Smooth muscle cell (in vitro differentiated cells): ENCODE measurements at regions not wholly inside any gene's neighbourhood (a gene's known extent, or its start where the extent isn't known, plus 50 kb on each side); places are given as distances from the start of the nearest gene placed in this dataset.

ENCODE experiments used
- DNase-seq: peaks from one replicate; lab custom pipeline; 2025; ENCODE audit not compliant: unreplicated experiment; lab: John Stamatoyannopoulos, UW
- H2AFZ ChIP-seq: fragments of 200-600 bp; sonication (generic); 2 replicates; pipeline ENCODE4 v1.6.0; 2016; ENCODE audit warnings: antibody characterized with exemption, low read depth, mild to moderate bottlenecking
- H3F3A ChIP-seq: fragments of 200-600 bp; sonication (generic); 2 replicates; pipeline ENCODE4 v1.6.0; 2017; ENCODE audit warnings: antibody characterized with exemption, low read depth
- H3K27ac ChIP-seq: fragments of 200-600 bp; sonication (generic); 2 replicates; pipeline ENCODE4 v1.5.1; 2016; ENCODE audit warnings: low read depth, mild to moderate bottlenecking
- H3K27me3 ChIP-seq: fragments of 200-600 bp; sonication (generic); 2 replicates; pipeline ENCODE4 v1.6.1; 2016; ENCODE audit warnings: low read depth, mild to moderate bottlenecking
- H3K36me3 ChIP-seq: fragments of 200-600 bp; sonication (generic); 2 replicates; pipeline ENCODE4 v1.5.1; 2016; ENCODE audit warnings: low read depth
- H3K4me1 ChIP-seq: fragments of 200-600 bp; sonication (generic); 2 replicates; pipeline ENCODE4 v1.5.1; 2016; ENCODE audit warnings: low read depth
- H3K4me2 ChIP-seq: fragments of 200-600 bp; sonication (generic); 2 replicates; pipeline ENCODE4 v1.6.0; 2016; ENCODE audit warnings: mild to moderate bottlenecking
- H3K4me3 ChIP-seq: fragments of 200-600 bp; sonication (generic); 2 replicates; pipeline ENCODE4 v1.5.1; 2016; ENCODE audit warnings: mild to moderate bottlenecking
- H3K79me2 ChIP-seq: fragments of 200-600 bp; sonication (generic); 2 replicates; pipeline ENCODE4 v1.6.0; 2016; ENCODE audit warnings: low read depth, mild to moderate bottlenecking
- H3K9ac ChIP-seq: fragments of 200-600 bp; sonication (generic); 2 replicates; pipeline ENCODE4 v1.6.0; 2016; ENCODE audit warnings: low read depth
- H3K9me3 ChIP-seq: fragments of 200-600 bp; sonication (generic); replicated peaks from 2 replicates; pipeline ENCODE4 v1.5.1; 2016; ENCODE audit warnings: low read depth
- H4K20me1 ChIP-seq: fragments of 200-600 bp; sonication (generic); 2 replicates; pipeline ENCODE4 v1.6.0; 2016; ENCODE audit warnings: low read depth
- CTCF ChIP-seq: fragments of 200-600 bp; sonication (generic); IDR thresholded peaks from 2 replicates; pipeline ENCODE4 v1.5.1; 2017; ENCODE audit warnings: borderline replicate concordance, mild to moderate bottlenecking, antibody characterized with exemption; ENCODE audit not compliant: insufficient read depth, poor library complexity, severe bottlenecking
- WGBS: methylation state at CpG from one replicate; pipeline ENCODE4 v1.1.7; 2016; ENCODE audit warnings: low lambda C conversion rate; 5-methylcytosine and 5-hydroxymethylcytosine counted together

GRCh38 chr1:219820551-219820950 lies 107.8 kb downstream of the SLC30A10 start:
- Histone ChIP-seq H3K4me3 (no peak overlapping the region), H3K27me3 (peaks cover 20% of the 10 kb centered on the region), H3F3A (no peaks in the 10 kb centered on the region), H3K9me3 (no peaks in the 10 kb centered on the region), H3K4me2 (no peak overlapping the region), H3K9ac (no peak overlapping the region), H3K36me3 (no peaks in the 10 kb centered on the region), H3K4me1 (no peaks in the 10 kb centered on the region), H4K20me1 (no peaks in the 10 kb centered on the region), H3K79me2 (no peaks in the 10 kb centered on the region), H2AFZ (no peak overlapping the region), H3K27ac (no peak overlapping the region)
- no peak for TF ChIP-seq CTCF
- 98% methylated on average over 2 of the region's 2 CpGs for WGBS
- no peak for DNase-seq

GRCh38 chr1:219817914-219818313 lies 110.4 kb downstream of the SLC30A10 start:
- no peaks in the 10 kb centered on the region for H3K9me3 ChIP-seq
- TF ChIP-seq CTCF, result no peak
- 91% methylated on average over 2 of the region's 2 CpGs for WGBS

GRCh38 chr1:219813294-219813693 lies 115.1 kb downstream of the SLC30A10 start:
- WGBS, result 74% methylated on average over 1 of the region's 1 CpG
- TF ChIP-seq CTCF, result no peak
- peaks cover 61% of the 10 kb centered on the region for H3K27me3 ChIP-seq
- no peak overlapping the region for H3K9ac ChIP-seq
- no peak overlapping the region for H3K4me3 ChIP-seq
- H3K36me3 ChIP-seq, result no peaks in the 10 kb centered on the region
- no peaks in the 10 kb centered on the region for H3K79me2 ChIP-seq
- H3K4me1 ChIP-seq, result no peaks in the 10 kb centered on the region
- H3K9me3 ChIP-seq, result no peaks in the 10 kb centered on the region
- H3F3A ChIP-seq, result no peaks in the 10 kb centered on the region
- no peak overlapping the region for H2AFZ ChIP-seq
- no peak for DNase-seq
- no peak overlapping the region for H3K4me2 ChIP-seq
- H4K20me1 ChIP-seq, result no peaks in the 10 kb centered on the region
- H3K27ac ChIP-seq, result no peak overlapping the region

More at GRCh38 chr1:219817914-219818313, 110.4 kb downstream of the SLC30A10 start:
- Histone ChIP-seq H4K20me1 (no peaks in the 10 kb centered on the region), H3K27ac (no peak overlapping the region), H2AFZ (no peak overlapping the region), H3K9ac (no peak overlapping the region), H3K79me2 (no peaks in the 10 kb centered on the region), H3K36me3 (no peaks in the 10 kb centered on the region), H3K27me3 (peaks cover 44% of the 10 kb centered on the region), H3K4me2 (no peak overlapping the region), H3F3A (no peaks in the 10 kb centered on the region), H3K4me3 (no peak overlapping the region), H3K4me1 (no peaks in the 10 kb centered on the region)
- DNase-seq, result no peak

GRCh38 chr1:219812491-219813203 lies 115.7 kb downstream of the SLC30A10 start:
- Histone ChIP-seq H3K36me3 (no peaks in the 10 kb centered on the region), H3K4me3 (no peak overlapping the region), H4K20me1 (no peaks in the 10 kb centered on the region), H3F3A (no peaks in the 10 kb centered on the region), H3K27ac (no peak overlapping the region), H3K27me3 (peaks cover 61% of the 10 kb centered on the region), H3K9me3 (no peaks in the 10 kb centered on the region), H2AFZ (no peak overlapping the region), H3K79me2 (no peaks in the 10 kb centered on the region), H3K4me2 (no peak overlapping the region), H3K9ac (no peak overlapping the region), H3K4me1 (no peaks in the 10 kb centered on the region)
- no peak for DNase-seq
- peak; percentile 76 for TF ChIP-seq CTCF
- WGBS, result 27% methylated on average over 4 of the region's 4 CpGs
